Heart left ventricle (tissue), 13 donors: ENCODE measurements at regions not wholly inside any gene's neighbourhood (a gene's known extent, or its start where the extent isn't known, plus 50 kb on each side); places are given as distances from the start of the nearest gene placed in this dataset.

Experiments used
- POLR2A ChIP-seq, 2 donors: fragments of 450-650 bp; IDR thresholded peaks; one replicate each; pipeline ENCODE4 v1.6.1; 2017; ENCODE audit warnings: antibody characterized with exemption in 2 of 2, mild to moderate bottlenecking in 2 of 2, moderate library complexity in 2 of 2
- TF ChIP-seq, protein P1 (sequence below), 12 donors: fragments of 200-600 bp; sonication (generic) in 4 of 12; IDR thresholded peaks; one replicate each; pipeline versions ENCODE4 v1.5.0 to v1.8.0; 2018 to 2022; ENCODE audit warnings: antibody characterized with exemption in 12 of 12, mild to moderate bottlenecking in 5 of 12
- donor health status: ischemic (EF 13 %, LVEDD 7.1; RV severe dilation, severe dysfunction).
- donor health status: DM: no; HTN: yes; CAD: no.
- donor health status: DM: no; HTN: no; CAD: no.
- donor health status: ischemic (EF 25% LVEDD 6.9; RV normal size, moderate dysfunction).
- donor health status: ischemic (EF 25% LVEDD 5.7; RV mildly dilated, moderate dysfunction).
- donor health status: ischemic (EF 35%, LVEDD 5.7; RV mildly dilated, moderate dysfunction).
- donor health status: nonischemic (EF 11% LVEDD 7.7; RV severe dilation, severe dysfunction).
- donor health status: DM: yes; HTN: yes; CAD: no.
- donor health status: PGD.
- donor health status: ischemic (EF 29% LVEDD 5.4; RV normal size, mild dysfunction).
- donor health status: nonischemic (EF 23%, LVEDD 6.1; RV moderate dilation, normal function).

GRCh38 chr4:104815665-104816064, 321.0 kb upstream of the CXXC4 start:
- TF ChIP-seq, protein P1, sequence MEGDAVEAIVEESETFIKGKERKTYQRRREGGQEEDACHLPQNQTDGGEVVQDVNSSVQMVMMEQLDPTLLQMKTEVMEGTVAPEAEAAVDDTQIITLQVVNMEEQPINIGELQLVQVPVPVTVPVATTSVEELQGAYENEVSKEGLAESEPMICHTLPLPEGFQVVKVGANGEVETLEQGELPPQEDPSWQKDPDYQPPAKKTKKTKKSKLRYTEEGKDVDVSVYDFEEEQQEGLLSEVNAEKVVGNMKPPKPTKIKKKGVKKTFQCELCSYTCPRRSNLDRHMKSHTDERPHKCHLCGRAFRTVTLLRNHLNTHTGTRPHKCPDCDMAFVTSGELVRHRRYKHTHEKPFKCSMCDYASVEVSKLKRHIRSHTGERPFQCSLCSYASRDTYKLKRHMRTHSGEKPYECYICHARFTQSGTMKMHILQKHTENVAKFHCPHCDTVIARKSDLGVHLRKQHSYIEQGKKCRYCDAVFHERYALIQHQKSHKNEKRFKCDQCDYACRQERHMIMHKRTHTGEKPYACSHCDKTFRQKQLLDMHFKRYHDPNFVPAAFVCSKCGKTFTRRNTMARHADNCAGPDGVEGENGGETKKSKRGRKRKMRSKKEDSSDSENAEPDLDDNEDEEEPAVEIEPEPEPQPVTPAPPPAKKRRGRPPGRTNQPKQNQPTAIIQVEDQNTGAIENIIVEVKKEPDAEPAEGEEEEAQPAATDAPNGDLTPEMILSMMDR (IDR thresholded peaks at IDR 0.05): no peak
- no peak for TF ChIP-seq POLR2A (IDR thresholded peaks at IDR 0.05)
